ENCODE measurements at regions not wholly inside any gene's neighbourhood (a gene's known extent, or its start where the extent isn't known, plus 50 kb on each side); places are given as distances from the start of the nearest gene placed in this dataset.
"Not testable (repeated sequence)": the region's sequence is repeated elsewhere in the genome, so short reads cannot be mapped to it uniquely, and the experiment has no call there.

GRCh38 chr12:111248236-111249017 lies 120.5 kb downstream of the PHETA1 start:
- no peak for DNase-seq

- no peak for DNase-seq
Observed at GRCh38 chr12:111247083-111247783, 121.7 kb downstream of the PHETA1 start.

- DNase-seq, result no peak
Observed at GRCh38 chr12:111246477-111247011, 122.4 kb downstream of the PHETA1 start.

DNA sequence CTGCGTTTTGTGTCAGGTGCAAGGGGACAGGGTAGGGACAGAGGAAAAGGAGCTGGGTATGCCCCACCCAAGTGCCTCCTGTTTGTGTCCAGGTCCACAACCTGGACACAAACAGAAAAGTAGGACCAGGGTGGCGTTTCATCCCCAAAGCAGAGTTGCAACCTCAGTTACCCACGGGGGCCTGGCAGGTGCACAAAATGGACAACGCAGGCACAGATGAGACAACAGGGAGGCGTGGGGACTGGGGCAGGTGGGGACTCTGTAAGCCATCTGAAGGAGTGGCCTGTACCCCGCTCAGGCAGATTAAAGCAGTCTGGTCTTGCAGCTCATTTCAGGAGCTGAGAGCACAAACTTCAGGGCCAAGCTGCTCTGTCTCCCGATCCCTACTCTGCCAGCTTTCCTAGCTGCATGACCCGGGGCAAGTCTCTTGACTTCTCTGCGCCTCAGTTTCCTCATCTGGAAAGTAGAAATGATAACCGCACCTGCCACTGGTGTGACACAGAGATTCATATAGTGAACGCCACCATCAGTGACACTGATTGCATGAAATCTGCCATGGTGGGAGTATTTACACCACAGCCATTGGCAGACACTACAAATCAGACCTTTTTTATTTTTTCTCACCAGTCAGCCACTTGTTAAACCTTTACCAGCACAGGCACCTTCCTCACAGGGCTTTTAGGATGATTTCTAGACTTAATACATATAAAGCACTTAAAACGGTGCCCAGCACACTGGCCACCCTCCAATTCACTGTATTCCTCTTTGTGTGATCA lies 123.0 kb downstream of the PHETA1 start:
- DNase-seq, result no peak

DNA sequence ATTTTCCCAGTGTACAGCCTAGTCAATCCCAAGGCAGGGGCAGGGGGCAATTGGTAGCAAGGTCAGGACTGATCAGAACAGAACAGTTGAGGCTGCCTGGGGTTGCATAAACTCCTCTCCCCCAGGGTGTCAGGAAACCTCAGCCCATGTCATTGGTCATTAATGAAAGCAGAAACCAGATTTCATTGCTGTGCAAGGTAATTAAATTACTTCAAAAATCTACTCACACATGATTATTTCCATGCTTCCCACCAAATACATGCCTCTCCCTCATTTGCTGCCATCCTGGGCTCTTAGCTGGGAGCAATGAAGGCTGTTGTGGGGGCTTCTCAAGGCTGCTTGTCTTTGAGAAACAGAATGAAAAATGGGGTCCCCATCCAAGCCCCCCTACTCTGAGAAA lies 124.2 kb downstream of the PHETA1 start:
- DNase-seq, result no peak

GRCh38 chr12:111242817-111243216 lies 126.1 kb downstream of the PHETA1 start:
- DNase-seq, result not testable (repeated sequence)

DNA sequence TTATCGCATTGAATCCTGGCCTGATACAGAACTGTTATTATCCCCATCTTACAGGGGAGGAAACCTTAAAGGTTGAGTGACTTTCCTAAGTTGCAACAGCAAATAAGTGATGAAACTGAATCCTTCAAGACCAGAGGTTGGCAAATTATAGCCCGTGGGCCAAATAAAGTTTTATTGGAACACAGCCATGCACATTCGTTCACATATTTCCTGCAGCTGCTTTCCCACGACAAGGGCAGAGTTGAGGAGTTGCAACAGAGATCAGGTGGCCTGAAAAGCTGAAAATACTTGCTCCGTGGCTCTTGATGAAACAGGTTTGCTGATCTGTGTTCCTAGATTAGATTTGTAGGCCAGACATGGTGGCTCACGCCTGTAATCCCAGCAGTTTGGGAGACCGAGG lies 126.7 kb downstream of the PHETA1 start:
- no peak for DNase-seq

DNA sequence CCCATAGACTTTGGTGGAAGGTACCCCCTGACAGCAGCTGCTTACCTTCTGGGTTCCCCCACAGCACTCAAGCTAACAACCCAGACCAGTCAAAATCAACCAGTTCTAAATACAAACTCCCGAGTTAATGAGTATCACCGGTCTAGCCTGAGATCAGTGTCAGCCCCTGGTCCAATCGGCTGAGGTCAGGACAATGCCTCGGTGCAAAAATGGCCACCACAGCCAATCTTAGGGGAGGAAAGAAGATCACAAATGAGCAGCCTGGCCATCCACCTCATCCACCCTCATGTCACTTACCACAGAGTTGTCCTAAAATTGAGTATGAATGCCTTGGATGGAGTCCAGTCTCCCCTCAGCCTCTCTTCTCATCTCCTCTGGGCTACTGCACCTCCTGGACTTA lies 128.5 kb downstream of the PHETA1 start:
- DNase-seq, result no peak

GRCh38 chr12:111239235-111239634 lies 129.7 kb downstream of the PHETA1 start:
- DNase-seq, result no peak

GRCh38 chr12:111238075-111238734 lies 130.7 kb downstream of the PHETA1 start:
- no peak for DNase-seq

DNA sequence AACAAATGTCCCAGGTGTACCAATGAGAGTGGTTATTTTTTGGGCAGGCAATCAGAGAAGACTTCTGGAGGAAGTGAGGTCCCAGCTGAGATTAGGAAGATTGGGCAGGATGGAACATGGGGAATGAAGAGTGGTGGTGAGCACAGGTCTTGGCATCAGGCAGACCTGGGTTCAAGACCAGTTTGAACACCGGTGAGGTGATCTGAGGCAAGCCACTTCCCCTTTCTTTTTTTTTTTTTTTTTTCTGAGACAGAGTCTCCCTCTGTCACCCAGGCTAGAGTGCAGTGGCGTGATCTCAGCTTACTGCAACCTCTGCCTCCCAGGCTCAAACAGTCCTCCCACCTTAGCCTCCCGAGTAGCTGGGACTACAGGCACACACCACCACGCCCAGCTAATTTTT lies 134.4 kb downstream of the PHETA1 start:
- not testable (repeated sequence) for DNase-seq

GRCh38 chr12:111233786-111234185 lies 135.1 kb downstream of the PHETA1 start:
- no peak for DNase-seq

DNA sequence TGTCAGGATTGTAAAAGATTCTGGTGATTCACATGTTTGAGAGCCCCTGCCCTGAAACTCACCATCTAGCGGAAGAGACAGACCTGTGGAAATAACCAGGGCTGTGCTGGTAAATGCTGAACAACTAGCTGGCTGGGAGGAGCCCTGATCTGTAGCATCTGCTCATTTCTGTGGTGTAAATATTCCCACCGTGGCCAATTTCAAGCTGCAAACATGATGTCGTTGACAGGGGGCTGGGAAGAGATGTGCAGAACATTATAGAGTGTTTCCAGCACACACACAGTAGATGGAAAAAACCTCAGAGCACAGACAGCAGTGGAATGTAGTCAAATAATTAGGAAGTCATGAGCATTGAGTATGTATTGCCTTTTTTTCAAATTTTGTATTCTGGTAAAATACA lies 138.2 kb downstream of the PHETA1 start:
- no peak for DNase-seq

GRCh38 chr12:111228916-111229666 lies 139.8 kb downstream of the PHETA1 start:
- no peak for DNase-seq

DNA sequence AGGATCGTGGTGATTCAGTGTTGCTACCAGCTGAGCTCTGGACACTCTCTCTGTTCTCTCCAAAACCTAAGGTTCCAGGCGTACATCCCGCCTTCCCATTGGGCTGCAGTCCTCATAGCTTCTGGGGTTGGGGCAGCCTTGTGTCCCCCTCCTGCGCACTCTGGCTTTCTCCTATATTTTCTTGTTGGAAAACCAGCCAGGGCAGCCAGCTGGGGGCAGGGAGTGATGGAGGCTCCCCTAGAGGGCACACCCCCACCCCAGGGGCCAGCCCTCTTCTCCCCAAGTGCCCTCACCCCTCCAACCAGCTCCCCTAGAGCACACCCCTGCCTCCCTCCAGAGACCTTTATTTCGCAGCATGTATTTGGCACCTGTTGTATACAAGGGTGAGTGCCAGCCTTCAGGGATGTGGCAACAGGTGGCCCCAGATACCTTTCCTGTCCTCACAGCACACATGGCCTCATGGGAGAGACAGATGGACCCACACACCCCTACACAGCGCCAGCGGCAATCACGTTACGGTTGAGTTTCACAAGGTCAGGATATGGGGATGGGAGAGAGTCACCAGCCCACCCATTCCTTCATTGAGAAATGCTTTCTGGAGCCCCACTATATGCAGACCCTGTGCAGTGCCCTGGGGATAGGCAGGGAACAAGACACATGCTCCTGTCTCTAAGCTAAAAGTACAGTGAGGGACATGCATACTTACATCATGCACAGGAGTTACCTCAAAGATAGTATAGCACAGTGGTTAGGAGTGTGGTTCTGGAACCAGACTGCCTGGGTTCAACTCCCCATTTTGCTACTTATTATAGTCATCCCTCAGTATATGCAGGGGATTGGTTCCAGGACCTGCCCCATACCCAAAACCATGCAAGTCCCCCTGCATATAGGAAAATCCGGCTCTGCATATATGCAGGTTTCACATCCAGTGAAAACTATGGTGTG lies 141.1 kb downstream of the PHETA1 start:
- DNase-seq, result no peak

DNA sequence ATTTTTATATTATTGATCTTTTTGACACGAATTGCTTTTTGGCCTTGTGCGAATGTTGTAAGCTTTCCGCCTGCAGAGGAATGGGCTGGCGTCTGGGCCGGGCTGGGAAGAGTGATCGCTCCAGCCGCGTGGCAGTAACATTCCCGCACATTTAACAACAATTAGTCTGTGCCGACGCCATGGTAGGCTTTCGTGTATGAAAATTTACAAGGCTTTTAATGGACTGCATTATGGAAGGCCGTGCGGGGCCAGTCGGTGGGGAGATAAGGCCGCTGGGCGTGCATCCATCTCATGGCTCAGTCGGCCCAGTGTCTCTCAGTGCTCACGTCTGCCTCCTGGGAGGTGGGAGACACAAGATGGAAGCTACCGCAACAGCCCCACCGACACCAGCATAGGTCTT lies 142.2 kb downstream of the PHETA1 start:
- no peak for DNase-seq

GRCh38 chr12:111225307-111225706 lies 143.6 kb downstream of the PHETA1 start:
- DNase-seq, result no peak

DNA sequence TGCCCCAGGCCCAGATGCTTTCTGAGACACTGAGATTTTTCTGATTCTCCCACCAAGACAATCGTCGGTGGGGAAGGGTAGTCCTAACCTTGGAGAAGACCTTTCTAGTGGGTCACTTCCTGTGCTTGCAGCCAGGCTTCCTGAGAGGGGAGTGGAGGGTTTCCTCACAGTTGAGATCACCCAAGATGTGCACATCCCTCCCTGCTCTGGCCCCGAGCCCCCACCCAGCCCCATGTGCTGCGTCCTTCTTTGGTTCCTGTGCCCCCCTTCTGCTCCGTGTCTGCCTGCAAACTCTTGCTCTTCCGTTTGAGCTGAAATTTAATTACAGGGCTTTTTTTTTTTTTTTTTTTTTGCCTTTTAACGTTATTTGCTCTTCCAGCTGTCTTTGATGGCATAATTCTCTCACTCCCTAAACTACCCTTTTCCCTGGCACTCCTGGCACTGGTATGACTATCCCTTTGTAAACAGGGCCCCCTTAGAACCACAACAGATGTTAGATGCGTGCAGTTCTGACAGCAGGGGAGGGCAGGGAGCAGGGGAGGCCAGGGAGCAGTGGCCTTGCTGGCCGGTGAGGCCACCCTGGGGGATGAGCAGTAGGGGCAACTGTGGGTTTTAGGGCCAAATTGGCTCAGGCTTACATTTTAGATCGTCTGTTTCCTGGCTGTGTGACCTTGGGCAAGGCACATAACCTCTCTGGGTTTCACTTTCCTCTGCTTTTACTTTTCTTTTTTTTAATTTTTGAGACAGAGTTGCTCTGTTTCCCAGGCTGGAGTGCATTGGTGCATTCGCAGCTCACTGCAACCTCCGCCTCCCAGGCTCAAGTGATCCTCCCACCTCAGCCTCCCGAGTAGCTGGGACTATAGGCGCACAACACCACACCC lies 144.5 kb downstream of the PHETA1 start:
- DNase-seq, result no peak

- no peak for DNase-seq
Observed at GRCh38 chr12:111222523-111222922, 146.4 kb downstream of the PHETA1 start.

All from right lung (tissue), 2 donors.